HEK293 (cell line): ENCODE measurements at regions not wholly inside any gene's neighbourhood (a gene's known extent, or its start where the extent isn't known, plus 50 kb on each side); places are given as distances from the start of the nearest gene placed in this dataset.

Experiments
- CTCF ChIA-PET: fragments of 350-600 bp; formaldehyde crosslinking; extraction: SDS; loops from one replicate; lab custom pipeline; 2021; ENCODE audit warnings: antibody characterized with exemption; lab: Yijun Ruan, JAX
- POLR2A ChIA-PET: fragments of 300-600 bp; formaldehyde crosslinking; extraction: SDS; loops from one replicate; lab custom pipeline; 2020; ENCODE audit warnings: antibody characterized with exemption, inconsistent platforms; lab: Yijun Ruan, JAX
- H3K27ac ChIP-seq: fragments of 200-500 bp; sonication (Bioruptor generic); 2 replicates; pipeline ENCODE4 v1.5.1; 2014; ENCODE audit warnings: low read depth, low read length, control low read depth, inconsistent platforms; ENCODE audit errors: extremely low read depth
- H3K36me3 ChIP-seq, 2 experiments: fragments of 200-500 bp in 1 of 2; sonication (Bioruptor generic) in 1 of 2; 1 replicate in 1 of 2; 2 replicates in 1 of 2; pipeline ENCODE4 v1.5.1; 2014 to 2017; ENCODE audit warnings: inconsistent platforms in 2 of 2, low read length in 2 of 2; ENCODE audit not compliant: control insufficient read depth in 2 of 2, insufficient read depth in 1 of 2
- H3K4me1 ChIP-seq: fragments of 200-500 bp; sonication (Bioruptor generic); 2 replicates; pipeline ENCODE4 v1.5.1; 2014; ENCODE audit warnings: mild to moderate bottlenecking, low read length, inconsistent platforms; ENCODE audit not compliant: control insufficient read depth, insufficient read depth
- H3K4me3 ChIP-seq: 2 replicates; pipeline ENCODE4 v1.5.1; 2011; ENCODE audit warnings: low read depth, mild to moderate bottlenecking, control low read depth, low read length, moderate library complexity
- H3K9me3 ChIP-seq: fragments of 200-500 bp; sonication (Bioruptor generic); 2 replicates; pipeline ENCODE4 v1.5.1; 2014; ENCODE audit warnings: low read depth, low read length, inconsistent platforms; ENCODE audit not compliant: control insufficient read depth, insufficient read depth
- AEBP2 ChIP-seq: fragments of 450-650 bp; formaldehyde crosslinking; IDR thresholded peaks from 2 replicates; pipeline ENCODE4 v1.5.1; 2016; ENCODE audit warnings: missing biosample characterization, missing genetic modification characterization, borderline replicate concordance
- EGR2 ChIP-seq: fragments of 450-650 bp; formaldehyde crosslinking; IDR thresholded peaks from 2 replicates; pipeline ENCODE4 v1.5.1; 2016; ENCODE audit warnings: low read depth, missing biosample characterization, missing genetic modification characterization
- ELK4 ChIP-seq: IDR thresholded peaks from 2 replicates; pipeline ENCODE4 v1.6.1; 2011; ENCODE audit warnings: mild to moderate bottlenecking, low read depth, low read length, borderline replicate concordance
- FEZF1 ChIP-seq: fragments of 450-650 bp; formaldehyde crosslinking; IDR thresholded peaks from 2 replicates; pipeline ENCODE4 v1.5.1; 2016; ENCODE audit warnings: missing biosample characterization, missing genetic modification characterization
- GFI1B ChIP-seq: fragments of 450-650 bp; formaldehyde crosslinking; IDR thresholded peaks from 2 replicates; pipeline ENCODE4 v1.5.1; 2016; ENCODE audit warnings: missing biosample characterization, missing genetic modification characterization
- GLI4 ChIP-seq: fragments of 450-650 bp; formaldehyde crosslinking; IDR thresholded peaks from 2 replicates; pipeline ENCODE4 v1.5.1; 2016; ENCODE audit warnings: missing biosample characterization, missing genetic modification characterization
- HOXA7 ChIP-seq: sonication (generic); formaldehyde crosslinking; IDR thresholded peaks from 2 replicates; pipeline ENCODE4 v1.8.1; 2022; ENCODE audit warnings: missing genetic modification reagents, borderline replicate concordance
- KLF1 ChIP-seq: fragments of 450-650 bp; formaldehyde crosslinking; IDR thresholded peaks from 2 replicates; pipeline ENCODE4 v1.5.1; 2016; ENCODE audit warnings: missing biosample characterization, missing genetic modification characterization
- MZF1 ChIP-seq: fragments of 450-650 bp; formaldehyde crosslinking; IDR thresholded peaks from 2 replicates; pipeline ENCODE4 v1.5.1; 2017; ENCODE audit warnings: missing biosample characterization, missing genetic modification characterization, borderline replicate concordance
- TCF7L2 ChIP-seq: IDR thresholded peaks from 2 replicates; pipeline ENCODE4 v1.6.1; 2011; ENCODE audit warnings: low read depth, mild to moderate bottlenecking, inconsistent platforms, low read length, moderate library complexity, borderline replicate concordance
- WT1 ChIP-seq: fragments of 450-650 bp; formaldehyde crosslinking; IDR thresholded peaks from 2 replicates; pipeline ENCODE4 v1.5.1; 2016; ENCODE audit warnings: missing biosample characterization, missing genetic modification characterization
- ZBTB8A ChIP-seq: fragments of 450-650 bp; formaldehyde crosslinking; IDR thresholded peaks from 2 replicates; pipeline ENCODE4 v1.5.1; 2016; ENCODE audit warnings: missing biosample characterization, missing genetic modification characterization
- ZEB2 ChIP-seq: fragments of 450-650 bp; formaldehyde crosslinking; IDR thresholded peaks from 2 replicates; pipeline ENCODE4 v1.5.1; 2016; ENCODE audit warnings: missing biosample characterization, missing genetic modification characterization
- ZNF140 ChIP-seq: fragments of 450-650 bp; formaldehyde crosslinking; IDR thresholded peaks from 2 replicates; pipeline ENCODE4 v1.5.1; 2016; ENCODE audit warnings: missing biosample characterization, missing genetic modification characterization
- ZNF146 ChIP-seq: fragments of 450-650 bp; formaldehyde crosslinking; IDR thresholded peaks from 2 replicates; pipeline ENCODE4 v1.5.1; 2016; ENCODE audit warnings: missing biosample characterization, missing genetic modification characterization
- ZNF175 ChIP-seq: fragments of 450-650 bp; formaldehyde crosslinking; IDR thresholded peaks from 2 replicates; pipeline ENCODE4 v1.5.1; 2016; ENCODE audit warnings: missing biosample characterization, missing genetic modification characterization
- ZNF184 ChIP-seq: fragments of 450-650 bp; IDR thresholded peaks from 2 replicates; pipeline ENCODE4 v1.5.1; 2018; ENCODE audit warnings: missing biosample characterization, mild to moderate bottlenecking, missing genetic modification characterization
- ZNF19 ChIP-seq: fragments of 450-650 bp; formaldehyde crosslinking; IDR thresholded peaks from 2 replicates; pipeline ENCODE4; 2016; ENCODE audit warnings: missing biosample characterization, missing genetic modification characterization, low read depth
- ZNF2 ChIP-seq: fragments of 450-650 bp; formaldehyde crosslinking; IDR thresholded peaks from 2 replicates; pipeline ENCODE4 v1.5.1; 2016; ENCODE audit warnings: missing biosample characterization, missing genetic modification characterization
- ZNF202 ChIP-seq: fragments of 450-650 bp; formaldehyde crosslinking; IDR thresholded peaks from 2 replicates; pipeline ENCODE4 v1.5.1; 2016; ENCODE audit warnings: missing biosample characterization, missing genetic modification characterization, borderline replicate concordance
- ZNF214 ChIP-seq: fragments of 450-650 bp; formaldehyde crosslinking; IDR thresholded peaks from 2 replicates; pipeline ENCODE4 v1.5.1; 2017; ENCODE audit warnings: missing biosample characterization, mild to moderate bottlenecking, missing genetic modification characterization, borderline replicate concordance
- ZNF274 ChIP-seq, 2 experiments: fragments of 200-500 bp in 1 of 2; fragments of 450-650 bp in 1 of 2; sonication (Bioruptor generic) in 1 of 2; formaldehyde crosslinking in 1 of 2; IDR thresholded peaks; 2 replicates each; pipeline versions ENCODE4 v1.5.1 to v1.6.1; 2014 to 2016; ENCODE audit warnings: borderline replicate concordance in 1 of 2, inconsistent platforms in 1 of 2, low read length in 1 of 2, missing biosample characterization in 1 of 2, missing genetic modification characterization in 1 of 2
- ZNF391 ChIP-seq: fragments of 450-650 bp; formaldehyde crosslinking; IDR thresholded peaks from 2 replicates; pipeline ENCODE4 v1.5.1; 2016; ENCODE audit warnings: low read depth, missing biosample characterization, missing genetic modification characterization, borderline replicate concordance
- ZNF488 ChIP-seq: fragments of 450-650 bp; formaldehyde crosslinking; IDR thresholded peaks from 2 replicates; pipeline ENCODE4 v1.5.1; 2016; ENCODE audit warnings: missing biosample characterization, missing genetic modification characterization
- ZNF624 ChIP-seq: fragments of 450-650 bp; formaldehyde crosslinking; IDR thresholded peaks from 2 replicates; pipeline ENCODE4 v1.5.1; 2017; ENCODE audit warnings: missing biosample characterization, missing genetic modification characterization
- ZNF654 ChIP-seq: fragments of 450-650 bp; formaldehyde crosslinking; IDR thresholded peaks from 2 replicates; pipeline ENCODE4 v1.5.1; 2016; ENCODE audit warnings: low read depth, missing biosample characterization, missing genetic modification characterization
- ZNF692 ChIP-seq: fragments of 450-650 bp; formaldehyde crosslinking; IDR thresholded peaks from 2 replicates; pipeline ENCODE4 v1.5.1; 2016; ENCODE audit warnings: missing biosample characterization, missing genetic modification characterization
- ZNF830 ChIP-seq: fragments of 450-650 bp; IDR thresholded peaks from 2 replicates; pipeline ENCODE4 v1.5.0; 2018; ENCODE audit warnings: missing biosample characterization, missing genetic modification characterization, low read depth, mild to moderate bottlenecking, moderate library complexity
- ZSCAN16 ChIP-seq: fragments of 450-650 bp; formaldehyde crosslinking; IDR thresholded peaks from 2 replicates; pipeline ENCODE4 v1.5.1; 2016; ENCODE audit warnings: missing biosample characterization, missing genetic modification characterization
- TF ChIP-seq, protein P1 (sequence below): fragments of 450-650 bp; formaldehyde crosslinking; IDR thresholded peaks from 2 replicates; pipeline ENCODE4 v1.5.1; 2016; ENCODE audit warnings: missing biosample characterization, missing genetic modification characterization

DNA sequence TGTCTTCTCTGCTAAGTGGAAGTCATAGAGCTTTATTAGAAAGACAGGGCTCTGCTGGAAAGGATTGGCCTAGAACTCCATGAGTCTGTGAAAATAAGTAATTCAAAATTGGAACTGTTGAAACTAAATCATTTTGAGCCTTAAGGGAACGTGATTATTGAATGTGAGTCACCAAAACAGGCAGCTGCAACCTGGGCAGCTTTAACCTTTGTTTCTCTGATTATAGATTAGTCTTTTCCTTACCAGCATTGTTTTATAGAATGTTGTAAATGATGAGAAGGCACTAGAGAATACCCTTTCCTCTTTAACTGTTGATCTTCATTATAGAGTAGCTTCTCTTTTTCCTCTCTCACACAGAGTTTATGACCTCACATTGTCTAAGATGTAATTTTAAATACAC lies 638.8 kb upstream of the SLITRK6 start (continued):
- TF ChIP-seq ZNF274 (IDR thresholded peaks at IDR 0.05; ENCODE audit: low read length), result no peak
- TF ChIP-seq ZNF274 (tag by site-specific recombination; IDR thresholded peaks at IDR 0.05; ENCODE audit: borderline replicate concordance), result no peak
- TF ChIP-seq ZNF175, result no peak

DNA sequence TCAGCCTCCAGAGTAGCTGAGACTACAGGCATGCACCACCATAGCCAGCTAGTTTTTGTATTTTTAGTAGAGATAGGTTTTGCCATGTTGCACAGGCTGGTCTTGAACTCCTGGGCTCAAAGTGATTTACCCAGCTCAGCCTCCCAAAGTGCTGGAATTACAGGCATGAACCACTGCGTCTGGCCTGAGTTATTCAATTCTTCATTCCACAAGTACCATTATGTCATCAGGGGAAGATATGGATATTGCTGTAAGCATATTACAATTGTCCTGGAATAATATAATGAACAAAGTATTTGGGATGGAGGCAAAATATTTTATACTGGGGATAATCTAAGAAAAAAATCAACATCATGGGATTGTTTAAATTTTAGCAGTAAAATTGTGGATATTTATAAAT lies 646.0 kb upstream of the SLITRK6 start:
- H3K36me3 ChIP-seq, result no peaks in the 10 kb centered on the region
- H3K9me3 ChIP-seq, result no peaks in the 10 kb centered on the region
- ChIA-PET CTCF (no interaction called here), POLR2A (no interaction called here)
- no peak overlapping the region for H3K27ac ChIP-seq
- no peak overlapping the region for H3K4me3 ChIP-seq
- no peaks in the 10 kb centered on the region for H3K4me1 ChIP-seq
- TF ChIP-seq ZNF2 (tag by site-specific recombination), result no peak
- no peak for TF ChIP-seq ZNF391
- no peak for TF ChIP-seq KLF1
- no peak for TF ChIP-seq GFI1B (tag by site-specific recombination)
- no peak for TF ChIP-seq ZNF19 (tag by site-specific recombination)
- TF ChIP-seq HOXA7 (CRISPR knock-in tag), result no peak
- TF ChIP-seq ZNF214 (tag by site-specific recombination), result no peak
- no peak for TF ChIP-seq EGR2 (tag by site-specific recombination)
- no peak for TF ChIP-seq ZNF184 (tag by site-specific recombination)
- TF ChIP-seq ZEB2 (tag by site-specific recombination), result no peak
- no peak for TF ChIP-seq ZNF830
- TF ChIP-seq ZNF146, result no peak
- no peak for TF ChIP-seq ZBTB8A
- TF ChIP-seq ZNF140, result no peak
- no peak for TF ChIP-seq ELK4
- TF ChIP-seq AEBP2 (tag by site-specific recombination), result no peak
- TF ChIP-seq ZNF202, result no peak
- no peak for TF ChIP-seq GLI4 (tag by site-specific recombination)
- TF ChIP-seq ZSCAN16 (tag by site-specific recombination), result no peak
- TF ChIP-seq WT1 (tag by site-specific recombination), result no peak

GRCh38 chr13:86445672-86446071 lies 646.5 kb upstream of the SLITRK6 start:
- H3K9me3 ChIP-seq, result no peaks in the 10 kb centered on the region
- CTCF ChIA-PET, result no interaction called here
- H3K4me1 ChIP-seq, result no peaks in the 10 kb centered on the region
- H3K27ac ChIP-seq, result no peak overlapping the region
- no peak overlapping the region for H3K4me3 ChIP-seq
- H3K36me3 ChIP-seq, result no peaks in the 10 kb centered on the region
- POLR2A ChIA-PET, result no interaction called here
- TF ChIP-seq MZF1 (tag by site-specific recombination) (no peak), ZNF654 (tag by site-specific recombination) (no peak), ZNF146 (no peak), TCF7L2 (no peak), FEZF1 (no peak), EGR2 (tag by site-specific recombination) (no peak), ZNF692 (tag by site-specific recombination) (no peak), ZNF624 (no peak), ZNF488 (no peak)
- TF ChIP-seq, protein P1, sequence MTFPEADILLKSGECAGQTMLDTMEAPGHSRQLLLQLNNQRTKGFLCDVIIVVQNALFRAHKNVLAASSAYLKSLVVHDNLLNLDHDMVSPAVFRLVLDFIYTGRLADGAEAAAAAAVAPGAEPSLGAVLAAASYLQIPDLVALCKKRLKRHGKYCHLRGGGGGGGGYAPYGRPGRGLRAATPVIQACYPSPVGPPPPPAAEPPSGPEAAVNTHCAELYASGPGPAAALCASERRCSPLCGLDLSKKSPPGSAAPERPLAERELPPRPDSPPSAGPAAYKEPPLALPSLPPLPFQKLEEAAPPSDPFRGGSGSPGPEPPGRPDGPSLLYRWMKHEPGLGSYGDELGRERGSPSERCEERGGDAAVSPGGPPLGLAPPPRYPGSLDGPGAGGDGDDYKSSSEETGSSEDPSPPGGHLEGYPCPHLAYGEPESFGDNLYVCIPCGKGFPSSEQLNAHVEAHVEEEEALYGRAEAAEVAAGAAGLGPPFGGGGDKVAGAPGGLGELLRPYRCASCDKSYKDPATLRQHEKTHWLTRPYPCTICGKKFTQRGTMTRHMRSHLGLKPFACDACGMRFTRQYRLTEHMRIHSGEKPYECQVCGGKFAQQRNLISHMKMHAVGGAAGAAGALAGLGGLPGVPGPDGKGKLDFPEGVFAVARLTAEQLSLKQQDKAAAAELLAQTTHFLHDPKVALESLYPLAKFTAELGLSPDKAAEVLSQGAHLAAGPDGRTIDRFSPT (tag by site-specific recombination), result no peak
